ENCODE measurements at regions not wholly inside any gene's neighbourhood (a gene's known extent, or its start where the extent isn't known, plus 50 kb on each side); places are given as distances from the start of the nearest gene placed in this dataset.
A peak's percentile ranks its signal among the peaks of the same experiment; 100 is the strongest.

DNA sequence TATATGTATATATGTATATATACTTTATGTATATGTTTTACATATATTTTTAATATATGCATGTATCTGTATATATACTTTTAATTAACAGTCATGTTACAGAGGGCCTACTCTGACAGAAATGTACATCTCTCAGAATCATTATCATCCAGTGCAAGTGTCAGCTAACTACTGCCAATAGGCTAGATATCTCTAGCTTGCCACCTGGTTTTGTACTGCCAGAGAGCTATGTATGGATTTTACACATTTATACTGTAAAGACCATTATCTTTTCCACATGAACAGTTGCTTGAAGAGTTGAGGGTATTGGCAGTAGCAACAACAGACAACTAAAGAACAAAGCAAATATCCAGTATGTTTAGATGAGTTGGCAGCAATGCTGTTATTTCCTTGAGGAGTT lies 99.7 kb upstream of the VGLL3 start:
- no peak for DNase-seq
- TF ChIP-seq, protein P1, sequence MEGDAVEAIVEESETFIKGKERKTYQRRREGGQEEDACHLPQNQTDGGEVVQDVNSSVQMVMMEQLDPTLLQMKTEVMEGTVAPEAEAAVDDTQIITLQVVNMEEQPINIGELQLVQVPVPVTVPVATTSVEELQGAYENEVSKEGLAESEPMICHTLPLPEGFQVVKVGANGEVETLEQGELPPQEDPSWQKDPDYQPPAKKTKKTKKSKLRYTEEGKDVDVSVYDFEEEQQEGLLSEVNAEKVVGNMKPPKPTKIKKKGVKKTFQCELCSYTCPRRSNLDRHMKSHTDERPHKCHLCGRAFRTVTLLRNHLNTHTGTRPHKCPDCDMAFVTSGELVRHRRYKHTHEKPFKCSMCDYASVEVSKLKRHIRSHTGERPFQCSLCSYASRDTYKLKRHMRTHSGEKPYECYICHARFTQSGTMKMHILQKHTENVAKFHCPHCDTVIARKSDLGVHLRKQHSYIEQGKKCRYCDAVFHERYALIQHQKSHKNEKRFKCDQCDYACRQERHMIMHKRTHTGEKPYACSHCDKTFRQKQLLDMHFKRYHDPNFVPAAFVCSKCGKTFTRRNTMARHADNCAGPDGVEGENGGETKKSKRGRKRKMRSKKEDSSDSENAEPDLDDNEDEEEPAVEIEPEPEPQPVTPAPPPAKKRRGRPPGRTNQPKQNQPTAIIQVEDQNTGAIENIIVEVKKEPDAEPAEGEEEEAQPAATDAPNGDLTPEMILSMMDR (IDR thresholded peaks at IDR 0.05) = no peak
- POLR2A ChIA-PET = no interaction called here
- Mint-ChIP-seq H3K4me3 (no peak overlapping the region), H3K27me3 (peaks cover 12% of the 10 kb centered on the region), H3K36me3 (ENCODE audit: low read depth) (no peaks in the 10 kb centered on the region), H3K4me1 (peaks cover 14% of the 10 kb centered on the region), H3K27ac (no peak overlapping the region), H3K9me3 (no peaks in the 10 kb centered on the region)
- ATAC-seq (ENCODE audit: low read depth) = no peak
- CTCF ChIA-PET = no interaction called here
- intact Hi-C loops (cut with micrococcal nuclease) = no loop called here

DNA sequence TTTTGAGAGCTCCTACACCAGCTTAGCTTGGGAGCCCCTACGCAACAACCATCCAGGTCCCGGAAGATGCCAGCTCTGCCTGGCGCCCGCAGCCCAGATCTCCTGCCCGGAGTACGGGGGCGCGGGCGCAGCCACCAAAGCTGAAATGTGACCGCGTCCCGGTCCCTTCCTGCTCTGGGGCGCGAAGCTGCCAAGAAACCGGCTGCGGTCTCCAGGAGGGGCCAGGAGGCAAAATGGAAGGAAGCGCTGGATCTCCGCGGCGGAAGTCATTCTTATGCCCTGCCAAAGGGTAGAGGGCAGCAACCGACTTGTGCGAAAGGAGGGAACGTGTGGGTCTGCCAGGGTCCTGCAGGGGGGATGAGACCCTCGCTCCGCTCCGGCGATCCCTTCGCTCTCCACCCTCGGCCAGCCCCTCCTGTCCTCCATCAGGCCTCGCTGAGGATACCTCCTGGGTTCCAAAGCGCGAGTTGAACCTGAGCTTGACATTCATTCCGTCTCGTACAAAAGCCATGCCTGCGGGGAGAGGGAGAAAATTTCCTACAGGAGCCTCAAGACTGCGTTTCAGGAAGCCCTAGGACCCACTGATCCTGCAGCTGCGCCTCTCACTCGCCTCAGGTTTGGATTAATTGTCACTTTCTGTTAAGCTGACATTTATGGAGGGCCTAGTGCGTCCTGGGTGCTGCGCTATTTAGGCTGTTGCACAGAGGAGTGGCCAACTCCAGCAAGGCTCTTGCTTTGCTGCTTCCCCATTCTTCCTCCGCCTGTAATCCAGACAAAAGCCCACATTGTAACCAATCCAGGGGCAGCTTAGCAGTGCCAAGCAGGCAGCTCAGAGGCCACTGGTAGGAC lies 98.3 kb upstream of the VGLL3 start:
- H3K4me3 Mint-ChIP-seq = peak overlapping the region; percentile 76
- TF ChIP-seq, protein P1 (IDR thresholded peaks at IDR 0.05) = no peak
- no peaks in the 10 kb centered on the region for H3K9me3 Mint-ChIP-seq
- no peaks in the 10 kb centered on the region for H3K36me3 Mint-ChIP-seq (ENCODE audit: low read depth)
- DNase-seq (no peak), ATAC-seq (ENCODE audit: low read depth) (no peak)
- ChIA-PET POLR2A (no interaction called here), CTCF (no interaction called here)
- peaks cover 14% of the 10 kb centered on the region for H3K4me1 Mint-ChIP-seq
- no peak overlapping the region for H3K27ac Mint-ChIP-seq
- H3K27me3 Mint-ChIP-seq = peaks cover 12% of the 10 kb centered on the region
- intact Hi-C loops (cut with micrococcal nuclease) = no loop called here

DNA sequence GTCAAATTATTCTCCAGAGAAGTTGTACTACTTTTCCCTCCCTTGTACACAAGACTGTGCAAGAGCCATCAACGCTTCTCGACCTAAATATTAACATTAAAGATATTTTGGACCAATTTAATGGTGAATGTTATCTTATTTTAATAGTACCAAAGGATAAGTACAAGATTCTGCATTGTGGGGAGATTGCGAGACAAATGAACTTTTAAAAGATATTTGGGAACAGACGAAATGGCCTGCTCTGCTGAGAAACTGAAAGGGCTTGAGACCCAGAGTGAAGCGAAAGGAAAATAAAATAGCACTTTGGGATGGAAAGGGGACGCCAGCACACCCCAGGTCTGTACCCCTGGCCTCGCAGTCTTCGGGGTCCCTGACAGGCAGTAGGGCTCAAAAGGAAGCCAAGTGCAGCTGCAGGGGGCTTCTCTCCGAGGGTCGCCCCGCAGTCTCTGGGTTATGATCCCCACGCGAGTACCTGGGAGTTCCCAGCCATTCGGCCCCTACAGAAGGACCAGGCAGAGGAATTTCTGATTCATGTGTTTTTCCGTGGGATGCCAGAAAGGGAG lies 97.6 kb upstream of the VGLL3 start:
- Mint-ChIP-seq H3K9me3 (no peaks in the 10 kb centered on the region), H3K36me3 (ENCODE audit: low read depth) (no peaks in the 10 kb centered on the region), H3K27ac (no peak overlapping the region), H3K4me1 (peaks cover 14% of the 10 kb centered on the region), H3K4me3 (peak overlapping the region; percentile 76), H3K27me3 (peaks cover 12% of the 10 kb centered on the region)
- ATAC-seq (ENCODE audit: low read depth) = no peak
- ChIA-PET POLR2A (no interaction called here), CTCF (no interaction called here)
- TF ChIP-seq, protein P1 (IDR thresholded peaks at IDR 0.05) = no peak
- no peak for DNase-seq
- intact Hi-C loops (cut with micrococcal nuclease) = no loop called here

DNA sequence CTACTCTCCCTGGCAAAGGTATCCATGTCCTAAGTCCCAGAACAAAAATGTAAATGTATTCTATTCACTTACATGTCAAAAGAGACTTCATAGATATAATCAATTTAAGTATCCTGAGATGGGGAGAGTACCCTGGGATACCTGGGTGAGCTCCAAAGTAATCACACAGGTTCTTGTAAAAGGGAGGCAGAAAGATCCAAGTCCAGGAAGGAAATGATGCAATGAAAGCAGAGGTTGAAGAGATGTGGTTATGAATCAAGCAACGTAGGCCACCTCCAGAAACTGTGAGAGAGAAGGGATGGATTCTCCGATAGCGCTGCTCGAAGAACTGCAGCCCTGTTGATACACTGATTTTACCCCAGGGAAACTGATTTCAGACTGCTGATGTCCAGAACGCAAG lies 93.9 kb upstream of the VGLL3 start:
- TF ChIP-seq, protein P1 (IDR thresholded peaks at IDR 0.05) = no peak
- no peaks in the 10 kb centered on the region for H3K9me3 Mint-ChIP-seq
- no peak for DNase-seq
- intact Hi-C loops (cut with micrococcal nuclease) = no loop called here
- H3K27ac Mint-ChIP-seq = no peak overlapping the region
- H3K4me1 Mint-ChIP-seq = peaks cover 12% of the 10 kb centered on the region
- H3K36me3 Mint-ChIP-seq (ENCODE audit: low read depth) = no peaks in the 10 kb centered on the region
- ChIA-PET CTCF (no interaction called here), POLR2A (no interaction called here)
- no peak overlapping the region for H3K4me3 Mint-ChIP-seq
- H3K27me3 Mint-ChIP-seq = peaks cover 11% of the 10 kb centered on the region
- no peak for ATAC-seq (ENCODE audit: low read depth)

DNA sequence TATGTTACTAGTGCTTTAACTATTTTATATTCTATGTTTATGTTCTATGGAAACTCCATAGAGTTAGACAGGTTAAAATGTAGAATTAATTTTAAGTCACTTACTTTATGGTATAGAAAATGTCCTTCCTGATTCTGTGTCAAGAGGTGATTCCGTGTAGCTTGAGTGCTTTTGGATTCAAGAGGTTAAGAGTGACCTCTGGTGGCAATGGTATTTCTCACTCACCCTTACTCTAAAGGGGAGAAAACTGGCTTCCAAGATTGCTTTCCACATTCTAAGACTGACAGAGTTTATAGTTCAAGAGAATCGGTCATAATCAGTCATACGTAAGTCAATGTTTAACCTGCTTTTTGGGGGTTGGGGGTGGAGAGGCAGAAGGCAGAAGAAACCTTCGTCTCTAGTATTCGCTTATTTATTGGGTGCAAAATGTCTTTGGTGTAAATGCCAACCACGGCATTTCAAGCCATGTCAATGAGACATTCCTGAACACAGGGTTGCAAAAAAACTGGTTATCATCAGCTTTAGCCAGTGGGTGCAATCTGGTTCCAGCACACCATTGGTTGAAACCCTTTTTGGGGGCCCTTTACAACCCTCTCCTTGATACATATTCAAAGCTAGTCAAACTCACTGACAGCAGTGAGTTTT lies 92.0 kb upstream of the VGLL3 start:
- intact Hi-C loops (cut with micrococcal nuclease) = no loop called here
- CTCF ChIA-PET = no interaction called here

More for the DNA sequence above, 92.0 kb upstream of the VGLL3 start:
- POLR2A ChIA-PET = no interaction called here
- no peak for ATAC-seq (ENCODE audit: low read depth)
- DNase-seq = no peak
- no peaks in the 10 kb centered on the region for H3K27me3 Mint-ChIP-seq
- no peaks in the 10 kb centered on the region for H3K4me1 Mint-ChIP-seq
- no peak overlapping the region for H3K4me3 Mint-ChIP-seq
- no peak overlapping the region for H3K27ac Mint-ChIP-seq
- no peaks in the 10 kb centered on the region for H3K36me3 Mint-ChIP-seq (ENCODE audit: low read depth)
- no peaks in the 10 kb centered on the region for H3K9me3 Mint-ChIP-seq
- TF ChIP-seq, protein P1 (IDR thresholded peaks at IDR 0.05) = no peak

Measured in activated B cell treated with CpG ODN at 0.5 μM for 24 hours (primary cell).